Body of pancreas (tissue), 4 donors: ENCODE measurements at regions not wholly inside any gene's neighbourhood (a gene's known extent, or its start where the extent isn't known, plus 50 kb on each side); places are given as distances from the start of the nearest gene placed in this dataset.

Experiments
- POLR2A ChIP-seq, 3 donors: fragments of 450-650 bp; IDR thresholded peaks; one replicate each; pipeline ENCODE4 v1.6.1; 2016; ENCODE audit warnings: antibody characterized with exemption in 3 of 3, mild to moderate bottlenecking in 2 of 3
- TF ChIP-seq, protein P1 (sequence below), 7 experiments: fragments of 450-650 bp in 4 of 7; fragments of 200-600 bp in 3 of 7; sonication (generic) in 3 of 7; IDR thresholded peaks; one replicate each; pipeline ENCODE4 v1.5.1; 2016 to 2019; ENCODE audit warnings: antibody characterized with exemption in 7 of 7

DNA sequence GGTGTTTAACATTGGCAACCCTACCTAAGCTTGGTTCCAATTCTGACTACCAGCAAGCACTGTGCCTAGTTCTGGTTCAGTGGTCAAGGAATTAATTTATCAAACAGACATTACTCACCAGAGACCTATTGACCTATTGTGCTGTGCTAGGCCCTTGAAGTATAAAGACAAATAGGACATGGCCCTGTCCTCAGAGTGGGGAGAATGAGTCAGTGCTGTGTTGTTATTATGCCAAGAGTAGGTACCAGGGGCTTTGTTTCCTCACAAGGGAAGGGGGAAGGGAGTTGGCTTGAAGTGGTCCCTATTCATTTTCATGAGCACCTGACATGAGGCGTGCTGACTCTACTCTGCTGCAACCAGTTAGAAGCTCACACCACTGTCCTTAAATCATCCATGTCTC lies 62.6 kb upstream of the PLPP4 start:
- TF ChIP-seq, protein P1, sequence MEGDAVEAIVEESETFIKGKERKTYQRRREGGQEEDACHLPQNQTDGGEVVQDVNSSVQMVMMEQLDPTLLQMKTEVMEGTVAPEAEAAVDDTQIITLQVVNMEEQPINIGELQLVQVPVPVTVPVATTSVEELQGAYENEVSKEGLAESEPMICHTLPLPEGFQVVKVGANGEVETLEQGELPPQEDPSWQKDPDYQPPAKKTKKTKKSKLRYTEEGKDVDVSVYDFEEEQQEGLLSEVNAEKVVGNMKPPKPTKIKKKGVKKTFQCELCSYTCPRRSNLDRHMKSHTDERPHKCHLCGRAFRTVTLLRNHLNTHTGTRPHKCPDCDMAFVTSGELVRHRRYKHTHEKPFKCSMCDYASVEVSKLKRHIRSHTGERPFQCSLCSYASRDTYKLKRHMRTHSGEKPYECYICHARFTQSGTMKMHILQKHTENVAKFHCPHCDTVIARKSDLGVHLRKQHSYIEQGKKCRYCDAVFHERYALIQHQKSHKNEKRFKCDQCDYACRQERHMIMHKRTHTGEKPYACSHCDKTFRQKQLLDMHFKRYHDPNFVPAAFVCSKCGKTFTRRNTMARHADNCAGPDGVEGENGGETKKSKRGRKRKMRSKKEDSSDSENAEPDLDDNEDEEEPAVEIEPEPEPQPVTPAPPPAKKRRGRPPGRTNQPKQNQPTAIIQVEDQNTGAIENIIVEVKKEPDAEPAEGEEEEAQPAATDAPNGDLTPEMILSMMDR (IDR thresholded peaks at IDR 0.05): no peak
- no peak for TF ChIP-seq POLR2A (IDR thresholded peaks at IDR 0.05)
